Kidney (tissue), 13 donors: ENCODE measurements at regions not wholly inside any gene's neighbourhood (a gene's known extent, or its start where the extent isn't known, plus 50 kb on each side); places are given as distances from the start of the nearest gene placed in this dataset.

Experiments
- DNase-seq, 5 donors: peaks; one replicate each; pipeline ENCODE4 v3.0.0-alpha.2; 2013 to 2020
- FAIRE-seq: peaks from 2 replicates; lab custom pipeline; 2012; peaks lifted over from hg19 to GRCh38; lab: Jason Lieb, UNC
- H3K27ac ChIP-seq, 2 donors: one replicate each; pipeline ENCODE4 v1.7.0; 2013; ENCODE audit warnings: low read depth in 2 of 2, low read length in 2 of 2, inconsistent platforms in 1 of 2
- H3K27me3 ChIP-seq: one replicate; pipeline ENCODE4 v1.7.1; 2013; ENCODE audit warnings: low read length, inconsistent platforms; ENCODE audit not compliant: control insufficient read depth, insufficient read depth
- H3K36me3 ChIP-seq, 3 donors: one replicate each; pipeline versions ENCODE4 v1.7.0 to v1.7.1; 2013; ENCODE audit warnings: low read length in 3 of 3, control low read depth in 1 of 3, inconsistent platforms in 1 of 3; ENCODE audit not compliant: insufficient read depth in 3 of 3, control insufficient read depth in 2 of 3
- H3K4me1 ChIP-seq, 3 donors: one replicate each; pipeline versions ENCODE4 v1.7.0 to v1.7.1; 2013; ENCODE audit warnings: low read length in 3 of 3, inconsistent platforms in 1 of 3, low read depth in 1 of 3; ENCODE audit not compliant: control insufficient read depth in 2 of 3, insufficient read depth in 2 of 3
- H3K4me3 ChIP-seq, 3 donors: one replicate each; pipeline versions ENCODE4 v1.7.0 to v1.8.1; 2013; ENCODE audit warnings: low read length in 3 of 3, control low read depth in 1 of 3, inconsistent platforms in 1 of 3
- H3K9ac ChIP-seq, 3 donors: one replicate each; pipeline versions ENCODE4 v1.7.0 to v1.7.1; 2013; ENCODE audit warnings: low read length in 3 of 3, control low read depth in 1 of 3, inconsistent platforms in 1 of 3
- H3K9me3 ChIP-seq, 3 donors: one replicate each; pipeline versions ENCODE4 v1.7.0 to v1.7.1; 2013; ENCODE audit warnings: low read length in 3 of 3, control low read depth in 1 of 3, inconsistent platforms in 1 of 3; ENCODE audit not compliant: control insufficient read depth in 2 of 3, insufficient read depth in 1 of 3
- CTCF ChIP-seq: IDR thresholded peaks from 3 replicates; pipeline ENCODE4 v1.5.1; 2012; ENCODE audit warnings: mild to moderate bottlenecking, moderate library complexity, borderline replicate concordance; ENCODE audit not compliant: insufficient read depth; ENCODE audit errors: extremely low read depth
- intact Hi-C: fragments of 100-400 bp; cut with DNase I; formaldehyde crosslinking; loops from one replicate; pipeline ENCODE4 v1.11.1; 2022
- donor health status: control.
- donor health status: control.
- donor health status: control.
- donor health status: control.
- donor health status: control.
- donor health status: DM: yes; HTN: yes; CAD: no.
- donor health status: Normal renal cell carcinoma (clear cell type).

- DNase-seq (peak in 4 of 5 donors; percentile 63 to 81 (median 80)), FAIRE-seq (no peak)
- no peak for TF ChIP-seq CTCF
- no peaks in the 10 kb centered on the region for H3K9me3 ChIP-seq
- H3K36me3 ChIP-seq = no peaks in the 10 kb centered on the region
- no peak overlapping the region for H3K4me3 ChIP-seq
- intact Hi-C loops = no loop called here
- peaks cover 3 to 10% (median 9%) of the 10 kb centered on the region in 3 donors for H3K4me1 ChIP-seq
- H3K27ac ChIP-seq = no peak overlapping the region
- no peak overlapping the region for H3K9ac ChIP-seq
- H3K27me3 ChIP-seq = no peaks in the 10 kb centered on the region
Measured at GRCh38 chr14:73792481-73792880, 59.1 kb upstream of the PTGR2 start.

- intact Hi-C loops = no loop called here
- no peak for TF ChIP-seq CTCF
- Histone ChIP-seq H3K9ac (peak overlapping the region in 1 of 3 donors; percentile 28), H3K9me3 (no peaks in the 10 kb centered on the region), H3K4me3 (no peak overlapping the region), H3K27ac (peak overlapping the region; percentile 81 to 92), H3K4me1 (peaks cover 7 to 16% (median 9%) of the 10 kb centered on the region in 3 donors), H3K27me3 (no peaks in the 10 kb centered on the region), H3K36me3 (no peaks in the 10 kb centered on the region)
- no peak for FAIRE-seq
- DNase-seq = peak in 1 of 5 donors; percentile 69
Measured at GRCh38 chr14:73789989-73790581, 61.5 kb upstream of the PTGR2 start.

- FAIRE-seq (no peak), DNase-seq (no peak)
- no peak for TF ChIP-seq CTCF
- no peak overlapping the region for H3K4me3 ChIP-seq
- no peaks in the 10 kb centered on the region for H3K27me3 ChIP-seq
- peak overlapping the region; percentile 81 to 92 for H3K27ac ChIP-seq
- no peaks in the 10 kb centered on the region for H3K36me3 ChIP-seq
- intact Hi-C loops = no loop called here
- H3K4me1 ChIP-seq = peaks cover 13 to 26% (median 18%) of the 10 kb centered on the region in 3 donors
- H3K9me3 ChIP-seq = no peaks in the 10 kb centered on the region
- no peak overlapping the region for H3K9ac ChIP-seq
Measured at GRCh38 chr14:73788701-73789551, 62.7 kb upstream of the PTGR2 start.
